ENCODE measurements at regions not wholly inside any gene's neighbourhood (a gene's known extent, or its start where the extent isn't known, plus 50 kb on each side); places are given as distances from the start of the nearest gene placed in this dataset.
A peak's percentile ranks its signal among the peaks of the same experiment; 100 is the strongest.
"Not testable (repeated sequence)": the region's sequence is repeated elsewhere in the genome, so short reads cannot be mapped to it uniquely, and the experiment has no call there.

DNA sequence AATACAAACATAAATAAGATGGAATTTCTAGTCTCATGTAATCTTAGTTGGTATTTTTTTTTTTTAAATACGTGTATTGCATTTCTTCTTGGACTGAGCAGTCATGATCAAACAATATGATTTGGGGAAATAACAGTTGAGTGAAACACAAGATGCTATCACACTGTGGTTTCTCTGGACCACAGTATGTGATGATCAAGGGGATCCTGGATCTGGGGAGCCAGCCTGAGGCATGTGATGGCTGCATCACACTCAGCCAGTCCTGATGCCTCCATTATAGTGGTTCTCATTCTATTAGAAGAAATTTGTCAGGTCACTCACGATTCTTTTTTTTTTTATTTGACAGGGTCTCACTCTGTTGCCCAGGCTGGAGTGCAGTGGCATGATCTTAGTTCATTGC, 495.9 kb upstream of the POT1 start:
- H3K27ac ChIP-seq = no peak overlapping the region
- no peak overlapping the region for H3K4me3 ChIP-seq

- no peak overlapping the region for H3K4me3 ChIP-seq
- H3K27ac ChIP-seq = peak overlapping the region in 2 of 21 experiments; percentile 6 to 53
Measured at GRCh38 chr7:125424721-125425120, 495.1 kb upstream of the POT1 start.

GRCh38 chr7:125423458-125424155, 494.0 kb upstream of the POT1 start:
- peak overlapping the region in 1 of 21 experiments; percentile 32 for H3K27ac ChIP-seq
- H3K4me3 ChIP-seq = no peak overlapping the region

- not testable (repeated sequence) for H3K27ac ChIP-seq, H3K4me3 ChIP-seq
Measured at GRCh38 chr7:125421407-125421806, 491.8 kb upstream of the POT1 start.

GRCh38 chr7:125412890-125413665, 483.5 kb upstream of the POT1 start:
- Histone ChIP-seq H3K27ac (no peak overlapping the region), H3K4me3 (no peak overlapping the region)

- no peak overlapping the region for H3K27ac ChIP-seq
- H3K4me3 ChIP-seq = no peak overlapping the region
Measured at GRCh38 chr7:125409921-125410320, 480.3 kb upstream of the POT1 start.

- no peak overlapping the region for H3K27ac ChIP-seq
- no peak overlapping the region for H3K4me3 ChIP-seq
Measured at GRCh38 chr7:125406111-125406510, 476.5 kb upstream of the POT1 start.

DNA sequence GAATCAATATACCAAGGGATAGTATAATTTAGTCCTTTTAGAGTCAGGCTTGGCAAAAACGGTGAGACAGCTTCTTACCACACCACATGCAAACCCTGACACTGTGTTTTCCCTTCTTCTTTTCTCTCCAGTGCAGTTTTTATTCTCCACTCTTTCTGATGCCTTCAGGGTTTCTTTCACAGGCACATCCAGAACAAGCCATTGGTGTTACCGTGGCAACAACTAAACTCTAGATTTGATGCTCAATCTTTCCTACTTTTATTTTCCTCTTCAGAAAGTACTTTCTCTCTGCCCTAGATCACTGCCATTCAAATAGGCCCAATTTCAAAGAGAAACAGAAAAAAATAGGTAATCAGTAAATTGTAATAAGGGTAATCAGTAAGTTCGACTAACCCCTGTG, 469.8 kb upstream of the POT1 start:
- no peak overlapping the region for H3K4me3 ChIP-seq
- H3K27ac ChIP-seq = no peak overlapping the region

DNA sequence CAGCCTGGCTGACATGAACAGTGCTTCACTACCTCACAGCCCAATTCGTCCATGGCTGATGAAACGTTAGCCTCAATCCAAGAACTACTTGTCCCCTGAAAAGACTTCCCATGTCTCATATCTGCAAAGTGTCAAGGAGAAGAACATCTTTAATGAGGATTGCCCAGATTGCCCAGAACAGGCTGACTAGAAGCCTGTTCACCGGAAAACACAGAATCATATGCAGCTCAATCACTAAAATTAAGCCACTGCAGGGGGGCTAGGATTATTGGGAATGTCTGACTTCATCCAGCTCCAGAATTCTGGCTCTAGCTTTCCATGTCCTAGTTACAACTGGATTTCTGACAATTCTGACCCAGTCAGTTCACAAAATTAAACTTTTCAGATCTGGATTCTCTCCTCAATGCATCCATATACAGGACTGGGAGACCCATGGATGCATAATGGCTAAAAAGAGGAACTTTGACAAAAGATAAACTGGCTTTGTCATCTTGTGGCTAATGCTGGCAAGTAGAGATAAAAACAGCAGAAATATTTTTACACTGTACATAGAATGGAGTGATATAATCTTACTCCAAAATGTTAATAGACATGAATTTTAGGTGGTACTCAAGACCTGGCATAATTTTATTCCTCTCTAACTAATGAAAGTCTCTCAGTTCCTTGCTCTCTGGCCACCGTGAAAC, 467.0 kb upstream of the POT1 start:
- H3K4me3 ChIP-seq = no peak overlapping the region
- no peak overlapping the region for H3K27ac ChIP-seq

- no peak overlapping the region for H3K27ac ChIP-seq
- H3K4me3 ChIP-seq = no peak overlapping the region
Measured at GRCh38 chr7:125391921-125392320, 462.3 kb upstream of the POT1 start.

- no peak overlapping the region for H3K4me3 ChIP-seq
- H3K27ac ChIP-seq = no peak overlapping the region
Measured at GRCh38 chr7:125390981-125391380, 461.4 kb upstream of the POT1 start.

GRCh38 chr7:125386211-125386610, 456.6 kb upstream of the POT1 start:
- H3K4me3 ChIP-seq = no peak overlapping the region

GRCh38 chr7:125383324-125383723, 453.7 kb upstream of the POT1 start:
- Histone ChIP-seq H3K27ac (no peak overlapping the region), H3K4me3 (no peak overlapping the region)

More at GRCh38 chr7:125386211-125386610, 456.6 kb upstream of the POT1 start:
- H3K27ac ChIP-seq = no peak overlapping the region

DNA sequence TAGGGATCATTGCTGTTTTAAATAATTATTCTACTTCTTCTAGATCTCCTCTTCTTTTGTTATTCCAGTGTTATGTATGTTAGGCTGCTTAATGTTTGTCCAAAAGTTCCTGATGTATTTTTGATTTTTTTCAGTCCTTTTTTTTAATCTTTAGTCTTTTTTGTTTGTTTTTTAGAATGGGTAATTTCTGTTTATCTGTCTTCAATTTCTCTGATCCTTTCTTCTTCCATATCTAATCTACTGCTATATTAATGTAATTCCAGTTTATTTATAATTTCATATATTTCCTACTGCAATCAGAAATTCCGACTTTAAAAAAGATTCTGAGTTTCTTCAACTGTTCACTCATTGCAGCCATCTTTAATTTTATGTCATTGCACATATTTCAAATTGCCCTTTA, 452.8 kb upstream of the POT1 start:
- H3K27ac ChIP-seq = no peak overlapping the region
- no peak overlapping the region for H3K4me3 ChIP-seq

GRCh38 chr7:125375942-125376341, 446.3 kb upstream of the POT1 start:
- Histone ChIP-seq H3K4me3 (no peak overlapping the region), H3K27ac (no peak overlapping the region)

DNA sequence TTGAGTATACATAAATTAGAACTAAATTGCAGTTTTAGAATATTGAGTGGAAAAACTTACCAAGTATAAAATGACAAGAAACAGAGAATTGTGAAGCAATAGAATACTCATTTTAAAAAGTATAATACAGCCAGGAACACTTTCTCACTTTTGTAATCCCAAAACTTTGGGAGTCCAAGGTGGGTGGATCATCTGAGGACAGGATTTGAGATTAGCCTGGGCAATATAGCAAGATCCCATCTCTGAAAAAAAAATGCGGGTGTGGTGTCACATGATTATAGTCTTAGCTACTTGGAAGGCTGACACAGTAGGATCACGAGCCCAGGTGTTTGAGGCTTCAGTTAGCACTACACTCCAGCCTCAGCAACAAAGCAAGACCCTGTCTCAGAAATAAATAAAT, 440.9 kb upstream of the POT1 start:
- H3K27ac ChIP-seq = no peak overlapping the region

DNA sequence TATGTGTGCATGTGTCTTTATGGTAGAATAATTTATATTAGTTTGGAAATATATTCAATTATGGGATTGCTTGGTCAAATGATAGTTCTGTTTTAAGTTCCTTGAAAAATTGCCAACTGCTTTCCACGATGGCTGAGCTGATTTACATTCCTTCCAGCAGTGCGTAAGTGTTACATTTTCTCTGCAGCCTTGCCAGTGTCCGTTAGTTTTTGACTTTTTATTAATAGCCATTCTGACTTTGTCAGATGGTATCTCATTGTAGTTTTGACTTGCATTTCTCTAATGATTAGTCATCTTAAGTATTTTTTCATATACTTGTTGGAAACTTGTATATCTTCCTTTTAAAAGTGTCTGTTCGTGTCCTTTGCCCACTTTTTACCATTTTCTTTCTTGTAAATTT, 434.2 kb upstream of the POT1 start:
- no peak overlapping the region for H3K4me3 ChIP-seq
- no peak overlapping the region for H3K27ac ChIP-seq

More for the DNA sequence above, 440.9 kb upstream of the POT1 start:
- H3K4me3 ChIP-seq = no peak overlapping the region

DNA sequence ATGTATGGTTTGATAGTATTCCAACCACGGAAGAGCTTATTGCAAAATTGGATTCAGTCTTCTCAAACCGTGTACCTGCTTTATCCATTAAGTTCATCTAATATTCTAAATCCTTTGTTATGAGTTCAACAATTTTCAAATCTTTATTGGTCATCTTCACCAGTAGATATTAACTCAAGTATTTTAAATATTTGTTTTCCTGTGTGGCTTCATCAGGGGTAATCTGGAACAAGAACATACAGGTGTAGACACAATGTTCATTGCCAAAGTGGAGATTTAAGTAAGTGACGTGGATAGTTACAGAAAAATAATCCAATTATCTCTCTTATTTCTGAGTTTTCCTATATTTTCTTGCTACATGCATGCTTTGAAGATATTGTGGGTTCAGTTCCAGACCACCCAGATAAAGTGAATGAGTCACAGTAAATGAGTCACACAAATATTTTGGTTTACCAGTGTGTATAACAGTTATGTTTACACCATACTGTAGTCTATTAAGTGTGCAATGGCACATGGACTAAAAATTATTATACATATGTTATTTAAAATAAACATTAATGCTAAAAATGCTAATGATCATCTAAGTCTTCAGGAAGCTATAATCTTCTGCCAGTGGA, 429.0 kb upstream of the POT1 start:
- no peak overlapping the region for H3K4me3 ChIP-seq
- H3K27ac ChIP-seq = no peak overlapping the region

DNA sequence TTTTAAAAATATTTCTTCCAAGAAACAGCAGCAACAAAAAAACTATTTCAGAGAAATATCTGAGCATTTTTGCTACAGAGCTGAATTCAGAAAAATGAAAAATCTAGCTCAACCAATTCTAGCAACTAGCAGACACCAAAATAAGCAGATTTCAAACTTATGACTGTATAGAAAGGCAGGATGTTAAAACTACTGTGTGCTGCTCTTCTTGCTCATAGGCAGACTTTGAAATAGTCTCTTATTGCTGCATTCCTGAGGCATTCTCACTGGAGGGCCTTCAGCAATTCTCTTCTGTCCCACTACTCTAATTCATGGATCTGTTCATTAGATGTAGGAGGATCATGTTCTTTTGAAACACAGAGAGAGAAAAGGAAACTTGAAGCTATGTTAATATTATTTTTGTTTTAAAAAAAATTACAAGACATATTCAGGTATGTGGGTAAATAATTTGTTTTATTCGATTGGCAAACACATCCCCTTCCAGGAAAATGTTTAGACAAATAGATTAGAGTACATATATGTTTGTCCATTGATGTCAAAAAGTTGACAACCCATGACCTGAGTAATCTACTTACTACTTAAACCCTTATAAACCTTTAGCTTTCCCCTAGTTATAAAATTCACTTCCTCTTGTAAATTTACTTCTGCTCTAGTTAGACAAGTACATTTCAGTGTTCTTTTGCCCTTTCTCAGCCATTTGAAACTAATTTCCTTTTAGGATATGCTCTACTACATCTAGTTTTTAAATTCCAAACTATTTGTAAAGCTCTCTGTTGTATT, 428.2 kb upstream of the POT1 start:
- no peak overlapping the region for H3K4me3 ChIP-seq
- H3K27ac ChIP-seq = no peak overlapping the region

GRCh38 chr7:125355899-125356298, 426.3 kb upstream of the POT1 start:
- Histone ChIP-seq H3K4me3 (no peak overlapping the region), H3K27ac (no peak overlapping the region)

Measured in skin epidermis (tissue), 12 donors.